GM23248 (cell line): ENCODE measurements at regions not wholly inside any gene's neighbourhood (a gene's known extent, or its start where the extent isn't known, plus 50 kb on each side); places are given as distances from the start of the nearest gene placed in this dataset.
A peak's percentile ranks its signal among the peaks of the same experiment; 100 is the strongest.

Experiments used
- DNase-seq: peaks from one replicate; pipeline ENCODE4 v3.0.0-alpha.2; 2015
- H2AFZ ChIP-seq: fragments of 200-600 bp; sonication (generic); 2 replicates; pipeline ENCODE4 v1.6.1; 2016; ENCODE audit warnings: antibody characterized with exemption
- H3F3A ChIP-seq: fragments of 200-600 bp; sonication (generic); 2 replicates; pipeline ENCODE4 v1.6.1; 2016; ENCODE audit warnings: mild to moderate bottlenecking, antibody characterized with exemption, mixed run types; ENCODE audit not compliant: insufficient read depth
- H3K27ac ChIP-seq: fragments of 200-600 bp; sonication (generic); 2 replicates; pipeline ENCODE4 v1.5.1; 2016; ENCODE audit warnings: mild to moderate bottlenecking
- H3K27me3 ChIP-seq: fragments of 200-600 bp; sonication (generic); replicated peaks from 2 replicates; pipeline ENCODE4 v1.6.1; 2016; ENCODE audit warnings: mild to moderate bottlenecking; ENCODE audit not compliant: insufficient read depth
- H3K36me3 ChIP-seq: fragments of 200-600 bp; sonication (generic); 2 replicates; pipeline ENCODE4 v1.6.1; 2016; ENCODE audit warnings: low read depth, mild to moderate bottlenecking
- H3K4me1 ChIP-seq: fragments of 200-600 bp; sonication (generic); 2 replicates; pipeline ENCODE4 v1.6.1; 2016; ENCODE audit warnings: mild to moderate bottlenecking; ENCODE audit not compliant: insufficient read depth
- H3K4me2 ChIP-seq: fragments of 200-600 bp; sonication (generic); one replicate; pipeline ENCODE4 v1.6.1; 2016; ENCODE audit warnings: mild to moderate bottlenecking; ENCODE audit not compliant: unreplicated experiment
- H3K4me3 ChIP-seq: fragments of 200-600 bp; sonication (generic); 2 replicates; pipeline ENCODE4 v1.5.1; 2016; ENCODE audit warnings: mild to moderate bottlenecking
- H3K79me2 ChIP-seq: fragments of 200-600 bp; sonication (generic); 2 replicates; pipeline ENCODE4 v1.6.1; 2016; ENCODE audit warnings: mild to moderate bottlenecking; ENCODE audit not compliant: insufficient read depth
- H3K9ac ChIP-seq: fragments of 200-600 bp; sonication (generic); 2 replicates; pipeline ENCODE4 v1.6.1; 2016; ENCODE audit warnings: mild to moderate bottlenecking
- H3K9me2 ChIP-seq: fragments of 200-600 bp; sonication (generic); 2 replicates; pipeline ENCODE4 v1.6.1; 2016; ENCODE audit warnings: mixed run types, mild to moderate bottlenecking, moderate library complexity; ENCODE audit not compliant: insufficient read depth
- H3K9me3 ChIP-seq: fragments of 200-600 bp; sonication (generic); one replicate; pipeline ENCODE4 v1.6.1; 2017; ENCODE audit warnings: low read depth
- H4K20me1 ChIP-seq: fragments of 200-600 bp; sonication (generic); 2 replicates; pipeline ENCODE4 v1.6.0; 2016; ENCODE audit not compliant: insufficient read depth
- EZH2 ChIP-seq: fragments of 200-600 bp; sonication (generic); IDR thresholded peaks from 2 replicates; pipeline ENCODE4 v1.6.1; 2018; ENCODE audit warnings: antibody characterized with exemption, mild to moderate bottlenecking; ENCODE audit not compliant: insufficient read depth, poor library complexity, severe bottlenecking
- EZH2phosphoT487 ChIP-seq: fragments of 200-600 bp; sonication (generic); IDR thresholded peaks from 2 replicates; pipeline ENCODE4 v1.6.1; 2018; ENCODE audit warnings: antibody characterized with exemption, moderate library complexity, mild to moderate bottlenecking, low read depth; ENCODE audit not compliant: insufficient read depth
- WGBS, 2 experiments: methylation state at CpG; one replicate each; pipeline ENCODE4 v1.1.6; 2015 to 2017; ENCODE audit warnings: low lambda C conversion rate in 2 of 2, low coverage in 1 of 2; ENCODE audit errors: missing lambda C conversion rate in 2 of 2; 5-methylcytosine and 5-hydroxymethylcytosine counted together
- in situ Hi-C: fragments of 300-500 bp; cut with MboI; formaldehyde crosslinking; loops from 2 replicates; pipeline ENCODE4 v1.15.0; 2020

- in situ Hi-C loops = no loop called here
- Histone ChIP-seq H3K79me2 (no peaks in the 10 kb centered on the region), H3K27me3 (no peaks in the 10 kb centered on the region), H4K20me1 (no peaks in the 10 kb centered on the region), H2AFZ (no peak overlapping the region), H3K27ac (no peak overlapping the region), H3K4me3 (no peak overlapping the region), H3K9me2 (no peaks in the 10 kb centered on the region), H3K36me3 (no peaks in the 10 kb centered on the region), H3F3A (peaks cover 8% of the 10 kb centered on the region; the same call in 1 of the 2 replicates), H3K4me1 (peaks cover 9% of the 10 kb centered on the region), H3K9ac (no peak overlapping the region), H3K4me2 (no peak overlapping the region), H3K9me3 (peaks cover under 1% of the 10 kb centered on the region)
- TF ChIP-seq EZH2 = no peak
- no peak for TF ChIP-seq EZH2phosphoT487
- DNase-seq = no peak
- WGBS, 2 experiments = 71 to 74% methylated on average over 3 of the region's 3 CpGs
Measured at GRCh38 chr12:77204083-77204482, 138.7 kb upstream of the E2F7 start.

GRCh38 chr12:77202457-77203060 is 137.2 kb upstream of the E2F7 start:
- H4K20me1 ChIP-seq = no peaks in the 10 kb centered on the region
- peak overlapping the region; percentile 8 for H3K4me2 ChIP-seq
- H3K27ac ChIP-seq = no peak overlapping the region
- H3K9me3 ChIP-seq = peaks cover 9% of the 10 kb centered on the region
- 5 to 7% methylated on average over 2 of the region's 2 CpGs for WGBS, 2 experiments
- no peak overlapping the region for H2AFZ ChIP-seq
- H3F3A ChIP-seq = peaks cover 8% of the 10 kb centered on the region; the same call in 1 of the 2 replicates
- DNase-seq = peak; percentile 58
- no peaks in the 10 kb centered on the region for H3K9me2 ChIP-seq
- H3K4me1 ChIP-seq = peaks cover 9% of the 10 kb centered on the region
- TF ChIP-seq EZH2 (no peak), EZH2phosphoT487 (no peak)
- H3K27me3 ChIP-seq = no peaks in the 10 kb centered on the region
- no peaks in the 10 kb centered on the region for H3K79me2 ChIP-seq
- H3K4me3 ChIP-seq = no peak overlapping the region
- in situ Hi-C loops = no loop called here
- no peaks in the 10 kb centered on the region; the same call in 1 of the 2 replicates for H3K36me3 ChIP-seq
- no peak overlapping the region for H3K9ac ChIP-seq

DNA sequence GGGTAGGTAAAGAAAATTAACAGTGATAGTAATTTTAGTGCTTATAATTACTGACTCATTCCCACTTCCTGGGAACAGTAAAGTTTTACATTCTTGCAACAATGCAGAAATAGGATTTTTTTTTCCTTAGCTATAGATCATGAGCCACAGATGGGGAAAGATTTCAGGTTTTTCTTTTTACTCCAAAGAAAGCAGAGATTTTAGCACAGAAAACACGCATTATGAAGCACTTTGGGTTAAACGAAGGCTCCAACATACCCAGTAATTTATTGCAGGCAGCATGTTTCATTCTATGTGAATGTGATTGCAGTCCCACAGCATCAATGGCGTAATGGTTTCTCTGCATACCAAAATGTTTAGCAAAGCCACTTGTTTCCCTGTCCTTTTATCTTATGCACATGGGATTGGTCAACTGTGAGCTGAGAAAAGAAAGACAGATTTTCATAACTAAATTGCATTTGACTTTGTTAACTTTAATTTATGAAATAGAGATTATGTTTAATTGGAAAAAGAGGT is 124.6 kb upstream of the E2F7 start:
- Histone ChIP-seq H3K27me3 (no peaks in the 10 kb centered on the region), H2AFZ (peak overlapping the region; percentile 7; the same call in 1 of the 2 replicates), H3K79me2 (no peaks in the 10 kb centered on the region), H4K20me1 (no peaks in the 10 kb centered on the region), H3K4me1 (peaks cover 23% of the 10 kb centered on the region), H3K4me2 (peak overlapping the region; percentile 55), H3K9ac (peak overlapping the region; percentile 61), H3K4me3 (peak overlapping the region; percentile 32), H3K36me3 (no peaks in the 10 kb centered on the region), H3K9me2 (peaks cover 3% of the 10 kb centered on the region; the same call in 1 of the 2 replicates), H3K9me3 (no peaks in the 10 kb centered on the region), H3K27ac (peak overlapping the region; percentile 93), H3F3A (peaks cover 28% of the 10 kb centered on the region)
- TF ChIP-seq EZH2phosphoT487 = 0 out of 2 replicates have a peak, but pooled peaks have one; percentile 16
- no peak for TF ChIP-seq EZH2
- 0 to 5% methylated on average over 3 of the region's 3 CpGs for WGBS, 2 experiments
- DNase-seq = peak; percentile 93
- in situ Hi-C loops = no loop called here

GRCh38 chr12:77189458-77189857 is 124.1 kb upstream of the E2F7 start:
- in situ Hi-C loops = no loop called here
- H2AFZ ChIP-seq = peak overlapping the region; percentile 7; the same call in 1 of the 2 replicates
- TF ChIP-seq EZH2 (no peak), EZH2phosphoT487 (0 out of 2 replicates have a peak, but pooled peaks have one; percentile 73)
- H3F3A ChIP-seq = peaks cover 28% of the 10 kb centered on the region
- peaks cover 3% of the 10 kb centered on the region; the same call in 1 of the 2 replicates for H3K9me2 ChIP-seq
- WGBS, 2 experiments = 0 to 1% methylated on average over 5 of the region's 5 CpGs
- no peaks in the 10 kb centered on the region for H3K9me3 ChIP-seq
- no peaks in the 10 kb centered on the region for H3K27me3 ChIP-seq
- no peaks in the 10 kb centered on the region for H3K36me3 ChIP-seq
- H3K4me1 ChIP-seq = peaks cover 23% of the 10 kb centered on the region
- peak overlapping the region; percentile 61 for H3K9ac ChIP-seq
- H3K4me2 ChIP-seq = peak overlapping the region; percentile 55
- no peaks in the 10 kb centered on the region for H3K79me2 ChIP-seq
- peak overlapping the region; percentile 32 for H3K4me3 ChIP-seq
- DNase-seq = peak; percentile 87
- peak overlapping the region; percentile 93 for H3K27ac ChIP-seq
- no peaks in the 10 kb centered on the region for H4K20me1 ChIP-seq

DNA sequence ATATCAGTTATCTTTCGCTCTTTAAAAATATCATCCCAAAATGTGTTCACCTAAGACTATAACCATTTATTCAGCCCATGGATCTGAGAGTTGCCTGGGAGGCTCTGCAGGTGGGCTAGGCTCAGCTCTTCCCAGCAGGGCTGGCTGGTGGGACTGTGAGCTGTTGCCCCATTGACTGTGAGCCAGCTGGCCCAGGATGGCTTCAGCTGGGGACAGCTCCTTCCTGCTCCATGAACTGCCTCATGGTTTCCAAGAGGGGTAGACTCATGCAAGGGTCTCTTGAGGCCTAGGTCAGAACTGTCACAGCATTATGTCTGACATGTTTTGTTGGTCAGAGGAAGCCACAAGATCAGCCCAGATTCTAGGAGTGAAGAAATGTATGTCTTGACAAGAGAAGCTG is 114.1 kb upstream of the E2F7 start:
- Histone ChIP-seq H3K9me3 (no peaks in the 10 kb centered on the region), H3K79me2 (no peaks in the 10 kb centered on the region), H3K4me3 (no peak overlapping the region), H3K27me3 (no peaks in the 10 kb centered on the region), H3K9me2 (no peaks in the 10 kb centered on the region), H3K36me3 (no peaks in the 10 kb centered on the region), H2AFZ (no peak overlapping the region), H3K27ac (no peak overlapping the region), H3F3A (no peaks in the 10 kb centered on the region), H4K20me1 (no peaks in the 10 kb centered on the region), H3K9ac (no peak overlapping the region), H3K4me1 (no peaks in the 10 kb centered on the region), H3K4me2 (no peak overlapping the region)
- no peak for TF ChIP-seq EZH2
- WGBS, 2 experiments = 95 to 97% methylated on average over 1 of the region's 1 CpG
- in situ Hi-C loops = no loop called here
- DNase-seq = no peak
